ENCODE measurements at regions not wholly inside any gene's neighbourhood (a gene's known extent, or its start where the extent isn't known, plus 50 kb on each side); places are given as distances from the start of the nearest gene placed in this dataset.
"Not testable (repeated sequence)": the region's sequence is repeated elsewhere in the genome, so short reads cannot be mapped to it uniquely, and the experiment has no call there.

DNA sequence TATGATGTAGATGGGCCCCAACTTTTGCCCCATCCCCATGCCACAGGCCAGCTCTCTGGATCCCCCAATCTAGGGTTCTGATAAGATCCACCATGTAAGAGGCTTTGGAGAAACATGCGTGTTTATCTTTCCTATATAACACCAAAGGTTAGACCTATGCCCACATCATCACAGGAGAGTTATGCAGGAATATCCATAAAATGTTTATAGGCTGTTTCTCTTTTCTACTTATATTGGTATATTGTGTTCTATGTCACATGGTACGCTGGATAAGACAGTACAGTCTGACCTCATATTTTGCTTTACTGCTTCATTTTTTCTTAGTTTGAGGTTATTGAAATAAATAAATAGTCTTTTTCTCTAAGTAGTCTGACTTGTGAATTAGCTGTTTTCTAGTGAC is 1013.9 kb upstream of the GYPC start:
- DNase-seq = no peak

GRCh38 chr2:125643128-125643527 is 1012.8 kb upstream of the GYPC start:
- no peak for DNase-seq

DNA sequence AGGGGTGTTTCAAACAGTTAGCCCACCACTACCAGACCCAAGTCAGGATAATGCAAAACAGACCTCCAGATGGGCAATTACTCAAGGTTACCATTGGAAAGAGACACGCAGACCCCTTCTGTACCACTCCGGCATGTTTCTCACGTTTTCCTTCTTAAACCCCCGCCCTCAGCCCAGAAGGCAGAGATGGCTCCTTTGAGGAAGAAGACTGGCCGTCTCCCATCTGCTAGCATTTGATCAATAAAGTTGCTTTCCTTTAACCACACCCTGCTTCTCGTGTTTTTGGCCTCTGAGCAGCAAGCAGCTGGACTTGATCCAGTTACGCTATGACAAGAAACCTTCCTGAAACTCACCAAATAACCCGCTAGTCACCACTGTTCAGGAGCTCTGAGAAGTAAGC is 1012.4 kb upstream of the GYPC start:
- DNase-seq = no peak

DNA sequence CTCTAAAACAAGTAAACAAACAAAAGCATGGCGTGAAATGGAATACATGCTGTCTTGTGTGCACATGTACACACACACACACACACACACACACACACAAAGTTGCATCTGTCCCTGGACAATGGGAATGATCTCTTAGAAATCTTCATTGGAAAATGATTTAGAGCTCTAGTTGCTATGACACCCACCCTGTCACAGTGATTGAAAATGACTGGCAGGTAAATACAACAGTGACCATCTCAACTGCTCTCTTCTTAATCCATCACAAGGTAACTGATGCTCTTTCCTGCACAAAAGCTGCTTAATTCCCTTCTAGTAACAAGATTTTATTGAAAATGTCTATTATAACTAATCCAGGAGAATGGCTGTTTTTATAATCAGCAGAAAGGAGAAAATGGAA is 1011.7 kb upstream of the GYPC start:
- no peak for DNase-seq

DNA sequence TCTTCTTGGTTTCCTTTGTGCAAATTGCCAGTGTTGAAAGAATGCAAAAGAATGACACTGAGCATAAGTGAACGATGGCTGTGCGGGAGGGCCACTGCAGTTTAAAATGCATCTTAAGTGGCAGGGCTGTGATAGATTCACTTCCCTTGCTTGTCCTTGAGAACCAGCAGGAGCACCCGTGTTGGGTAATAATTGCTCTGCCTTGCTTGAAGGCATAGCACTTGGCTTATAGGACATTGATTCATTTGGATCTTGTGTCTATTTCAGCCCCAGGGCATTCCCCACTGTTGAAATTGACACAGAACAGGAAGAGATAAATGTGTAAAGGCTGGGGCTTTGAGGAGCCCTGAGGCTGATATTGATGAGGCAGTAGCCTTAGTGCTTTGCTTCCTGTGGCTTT is 1003.7 kb upstream of the GYPC start:
- no peak for DNase-seq

DNA sequence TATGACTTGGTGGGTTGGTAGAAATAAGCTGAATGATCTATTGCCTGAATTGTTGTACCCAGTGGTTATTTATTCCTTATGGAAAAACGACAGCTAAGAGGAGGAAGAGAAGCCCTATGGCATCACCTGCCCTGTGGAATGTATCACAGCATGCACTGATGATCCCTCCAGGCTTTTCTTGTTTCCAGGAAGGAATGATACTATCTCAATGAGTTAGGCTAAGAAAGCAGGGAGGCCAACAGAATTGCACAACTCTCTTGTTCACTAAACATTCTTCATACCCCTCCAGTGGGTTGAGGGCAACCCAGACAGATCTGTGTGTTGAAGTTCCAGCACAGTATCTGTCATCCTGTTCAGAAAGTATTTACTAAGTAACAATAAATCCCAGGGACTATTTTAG is 1001.7 kb upstream of the GYPC start:
- no peak for DNase-seq

DNA sequence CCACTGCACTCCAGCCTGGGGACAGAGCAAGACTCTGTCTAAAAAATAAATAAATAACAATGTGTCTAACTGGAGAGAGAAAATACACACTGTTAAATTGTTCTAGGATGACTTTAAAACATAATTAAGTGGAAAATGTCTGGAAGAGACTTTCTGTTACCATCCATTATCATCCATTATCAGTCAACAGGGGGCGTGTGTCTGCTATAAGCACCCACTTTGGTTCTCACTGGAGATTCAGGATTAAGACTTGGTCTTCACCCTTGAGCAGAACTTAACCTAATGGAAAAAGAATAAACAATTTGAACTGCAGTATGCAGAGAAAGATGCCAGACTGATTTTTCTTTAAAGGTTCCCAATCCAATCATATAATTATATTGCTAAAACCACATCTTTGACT is 999.8 kb upstream of the GYPC start:
- DNase-seq = no peak

- no peak for DNase-seq
Measured at GRCh38 chr2:125658583-125658982, 997.4 kb upstream of the GYPC start.

- DNase-seq = not testable (repeated sequence)
Measured at GRCh38 chr2:125660369-125660768, 995.6 kb upstream of the GYPC start.

DNA sequence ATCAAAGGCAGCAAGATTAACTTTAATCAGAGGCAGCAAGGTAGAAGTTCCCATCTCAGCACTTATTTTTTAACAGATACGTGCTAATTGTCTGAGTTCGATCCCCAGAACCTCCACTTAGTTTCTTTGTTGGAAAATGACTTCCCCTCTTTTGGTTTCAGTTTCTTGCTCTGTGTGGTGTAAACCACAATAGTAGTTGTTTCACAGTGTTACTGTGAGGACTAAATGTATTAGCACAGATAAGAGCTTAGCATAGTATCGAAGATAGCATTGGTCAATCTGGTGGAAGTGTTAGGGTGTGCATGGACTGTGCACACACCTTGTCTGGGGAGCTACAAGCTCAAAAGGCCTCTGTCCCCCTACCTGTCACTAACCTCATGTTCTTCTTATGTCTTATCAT is 988.3 kb upstream of the GYPC start:
- DNase-seq = no peak

DNA sequence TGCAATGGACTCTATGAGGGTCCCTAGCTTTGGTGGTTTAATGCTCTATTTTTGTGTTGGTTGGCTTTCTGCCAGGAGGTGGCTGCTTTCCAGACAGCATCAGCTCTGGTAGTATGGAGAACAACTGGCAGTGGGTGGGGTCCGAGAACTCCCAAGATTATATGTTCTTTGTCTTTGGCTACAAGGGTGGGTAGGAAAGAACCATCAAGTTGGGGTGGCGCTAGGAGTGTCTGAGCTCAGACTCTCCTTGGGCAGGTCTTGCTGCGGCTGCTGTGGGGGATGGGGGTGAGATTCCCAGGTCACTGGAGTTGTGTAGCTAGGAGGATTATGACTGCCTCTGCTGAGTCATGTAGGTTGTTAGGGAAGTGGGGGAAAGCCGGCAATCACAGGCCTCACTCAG is 976.1 kb upstream of the GYPC start:
- no peak for DNase-seq

DNA sequence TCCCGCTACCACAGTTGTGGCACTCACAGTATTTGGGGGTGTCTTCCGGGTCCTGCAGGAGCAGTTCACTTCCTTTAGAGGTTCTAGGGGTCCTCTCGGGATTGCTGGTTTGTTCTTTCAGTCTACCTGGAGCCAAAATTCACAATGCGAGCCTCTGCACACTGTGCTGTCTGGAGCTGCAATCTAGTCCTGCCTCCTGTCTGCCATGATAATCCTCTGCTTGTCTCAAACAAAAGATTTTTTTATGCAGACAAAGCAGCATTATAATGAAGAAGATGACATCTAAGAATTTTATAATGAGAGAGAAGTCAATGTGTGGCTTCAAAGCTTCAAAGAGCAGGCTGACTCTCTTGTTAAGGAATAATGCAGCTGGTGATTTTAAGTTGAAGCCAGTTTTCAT is 975.1 kb upstream of the GYPC start:
- no peak for DNase-seq

GRCh38 chr2:125681576-125681975 is 974.4 kb upstream of the GYPC start:
- no peak for DNase-seq

DNA sequence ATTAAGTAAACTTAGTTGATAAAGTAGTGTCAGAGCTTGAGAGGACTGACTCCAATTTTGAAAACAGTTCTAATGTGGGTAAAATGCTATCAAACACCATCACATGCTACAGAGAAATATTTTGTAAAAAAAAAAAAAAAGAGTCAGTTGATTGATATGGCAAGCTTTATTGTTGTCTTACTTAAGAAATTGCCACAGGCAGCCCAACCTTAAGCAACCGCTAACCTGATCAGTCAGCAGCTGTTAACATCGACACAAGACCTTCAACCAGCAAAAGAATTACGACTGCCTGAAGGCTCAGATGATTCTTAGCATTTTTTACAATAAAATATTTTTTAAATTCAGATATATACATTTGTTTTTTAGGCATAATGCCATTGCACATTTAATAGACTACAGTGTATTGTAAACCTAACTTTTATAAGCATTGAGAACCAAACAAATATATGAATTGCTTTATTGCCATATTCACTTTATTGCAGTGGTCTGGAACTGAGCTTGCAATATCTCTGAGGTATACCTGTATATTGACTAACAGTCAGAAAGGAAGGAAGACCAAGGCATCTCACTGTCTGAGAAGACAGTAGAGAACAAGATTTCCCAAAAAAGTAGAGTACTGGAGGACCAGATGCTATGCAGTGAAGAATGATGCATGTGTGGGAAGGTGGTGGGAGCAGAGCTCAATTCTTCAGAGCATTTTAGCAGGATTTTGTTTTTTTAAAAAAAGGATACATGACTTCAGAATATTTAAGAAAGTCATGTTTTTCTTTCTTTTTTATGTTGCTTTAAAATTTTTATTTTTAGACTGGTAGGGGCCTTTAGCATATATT is 973.8 kb upstream of the GYPC start:
- no peak for DNase-seq

GRCh38 chr2:125684256-125684655 is 971.7 kb upstream of the GYPC start:
- no peak for DNase-seq

- DNase-seq = no peak
Measured at GRCh38 chr2:125684932-125685331, 971.0 kb upstream of the GYPC start.

- no peak for DNase-seq
Measured at GRCh38 chr2:125696560-125696959, 959.4 kb upstream of the GYPC start.

GRCh38 chr2:125698280-125698679 is 957.7 kb upstream of the GYPC start:
- no peak for DNase-seq

- DNase-seq = no peak
Measured at GRCh38 chr2:125701070-125701469, 954.9 kb upstream of the GYPC start.

GRCh38 chr2:125707611-125708010 is 948.3 kb upstream of the GYPC start:
- no peak for DNase-seq

- no peak for DNase-seq
Measured at GRCh38 chr2:125710561-125710960, 945.4 kb upstream of the GYPC start.

GRCh38 chr2:125711075-125711474 is 944.9 kb upstream of the GYPC start:
- DNase-seq = no peak

DNA sequence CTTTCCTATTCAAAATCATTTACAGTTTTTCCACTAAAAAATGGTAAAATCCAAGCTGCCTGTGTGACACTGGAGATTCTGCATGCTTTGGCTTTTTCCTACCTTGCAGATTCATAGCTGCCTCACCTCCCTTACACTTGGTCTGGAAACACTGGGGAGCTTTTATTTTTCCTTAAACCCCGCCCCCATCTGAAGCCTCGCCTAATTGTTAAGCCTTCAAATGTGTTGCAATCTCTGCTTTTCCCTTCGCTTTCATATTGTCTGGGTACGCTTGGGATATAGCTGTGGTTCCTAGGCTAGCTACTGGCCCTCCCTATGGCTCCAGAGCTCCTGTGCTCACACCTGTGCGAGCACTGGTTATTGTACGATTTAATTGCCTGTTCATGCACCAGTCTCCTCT is 942.4 kb upstream of the GYPC start:
- no peak for DNase-seq

GRCh38 chr2:125721072-125721721 is 934.8 kb upstream of the GYPC start:
- no peak for DNase-seq

GRCh38 chr2:125730921-125731320 is 925.0 kb upstream of the GYPC start:
- no peak for DNase-seq

All from activated CD8-positive, alpha-beta memory T cell treated with anti-CD3 and anti-CD28 coated beads, Interleukin-2, amount 50 U/mL, for 48 hours (primary cell).